Nephron progenitor cell (in vitro differentiated cells): ENCODE measurements at regions not wholly inside any gene's neighbourhood (a gene's known extent, or its start where the extent isn't known, plus 50 kb on each side); places are given as distances from the start of the nearest gene placed in this dataset.

Experiments
- DNase-seq: peaks from one replicate; pipeline ENCODE4 v3.0.0; 2021
- H3K27ac Mint-ChIP-seq: 2 replicates; pipeline ENCODE4 v1.8.0; 2021; ENCODE audit warnings: mild to moderate bottlenecking, moderate library complexity, mixed read lengths
- H3K27me3 Mint-ChIP-seq: 2 replicates; pipeline ENCODE4 v1.8.0; 2021; ENCODE audit warnings: mild to moderate bottlenecking, low read depth, mixed read lengths; ENCODE audit not compliant: poor library complexity
- H3K36me3 Mint-ChIP-seq: 2 replicates; pipeline ENCODE4 v1.8.0; 2021; ENCODE audit warnings: low read depth, mixed read lengths
- H3K4me1 Mint-ChIP-seq: 2 replicates; pipeline ENCODE4 v1.8.0; 2021; ENCODE audit warnings: mixed read lengths
- H3K4me3 Mint-ChIP-seq: 2 replicates; pipeline ENCODE4 v1.8.0; 2021; ENCODE audit warnings: mild to moderate bottlenecking, moderate library complexity, mixed read lengths
- H3K9me3 Mint-ChIP-seq: 2 replicates; pipeline ENCODE4 v1.8.0; 2021; ENCODE audit warnings: mild to moderate bottlenecking, moderate library complexity, mixed read lengths
- CTCF ChIP-seq: fragments of 200-600 bp; sonication (generic); IDR thresholded peaks from 2 replicates; pipeline ENCODE4 v1.5.0; 2021; ENCODE audit warnings: antibody characterized with exemption

- no peak overlapping the region for H3K4me3 Mint-ChIP-seq
- peaks cover 44% of the 10 kb centered on the region for H3K27me3 Mint-ChIP-seq
- no peaks in the 10 kb centered on the region for H3K9me3 Mint-ChIP-seq
- H3K27ac Mint-ChIP-seq: no peak overlapping the region
- peaks cover 30% of the 10 kb centered on the region for H3K4me1 Mint-ChIP-seq
- no peak for DNase-seq
- no peak for TF ChIP-seq CTCF
- H3K36me3 Mint-ChIP-seq: no peaks in the 10 kb centered on the region
Observed at GRCh38 chr11:119476666-119477331, 53.8 kb upstream of the THY1 start.

- Mint-ChIP-seq H3K27ac (no peak overlapping the region), H3K36me3 (no peaks in the 10 kb centered on the region), H3K4me1 (peaks cover 30% of the 10 kb centered on the region), H3K27me3 (peaks cover 47% of the 10 kb centered on the region), H3K9me3 (no peaks in the 10 kb centered on the region), H3K4me3 (no peak overlapping the region)
- DNase-seq: no peak
- TF ChIP-seq CTCF: no peak
Observed at GRCh38 chr11:119476038-119476437, 53.1 kb upstream of the THY1 start.

- DNase-seq: peak; percentile 80
- H3K27ac Mint-ChIP-seq: no peak overlapping the region
- TF ChIP-seq CTCF: peak; percentile 95
- H3K36me3 Mint-ChIP-seq: no peaks in the 10 kb centered on the region
- peaks cover 44% of the 10 kb centered on the region for H3K27me3 Mint-ChIP-seq
- no peak overlapping the region for H3K4me3 Mint-ChIP-seq
- peaks cover 22% of the 10 kb centered on the region for H3K4me1 Mint-ChIP-seq
- H3K9me3 Mint-ChIP-seq: no peaks in the 10 kb centered on the region
Observed at GRCh38 chr11:119474682-119475596, 52.0 kb upstream of the THY1 start.

GRCh38 chr11:119473901-119474681 lies 51.1 kb upstream of the THY1 start:
- TF ChIP-seq CTCF: no peak
- no peaks in the 10 kb centered on the region for H3K36me3 Mint-ChIP-seq
- H3K4me1 Mint-ChIP-seq: peaks cover 14% of the 10 kb centered on the region
- peaks cover 40% of the 10 kb centered on the region for H3K27me3 Mint-ChIP-seq
- H3K27ac Mint-ChIP-seq: no peak overlapping the region
- H3K9me3 Mint-ChIP-seq: no peaks in the 10 kb centered on the region
- DNase-seq: no peak
- no peak overlapping the region for H3K4me3 Mint-ChIP-seq

- Mint-ChIP-seq H3K27me3 (peaks cover 36% of the 10 kb centered on the region), H3K9me3 (peaks cover under 1% of the 10 kb centered on the region), H3K36me3 (no peaks in the 10 kb centered on the region), H3K4me1 (peaks cover 14% of the 10 kb centered on the region), H3K27ac (no peak overlapping the region), H3K4me3 (no peak overlapping the region)
- DNase-seq: no peak
- no peak for TF ChIP-seq CTCF
Observed at GRCh38 chr11:119473226-119473625, 50.3 kb upstream of the THY1 start.
